HG03457 (cell line): ENCODE measurements at regions not wholly inside any gene's neighbourhood (a gene's known extent, or its start where the extent isn't known, plus 50 kb on each side); places are given as distances from the start of the nearest gene placed in this dataset.

Experiments
- ATAC-seq: cut with Tn5 transposase; IDR thresholded peaks from one replicate; pipeline ENCODE4 v1.9.1; 2021; ENCODE audit warnings: moderate number of reproducible peaks; ENCODE audit not compliant: unreplicated experiment

DNA sequence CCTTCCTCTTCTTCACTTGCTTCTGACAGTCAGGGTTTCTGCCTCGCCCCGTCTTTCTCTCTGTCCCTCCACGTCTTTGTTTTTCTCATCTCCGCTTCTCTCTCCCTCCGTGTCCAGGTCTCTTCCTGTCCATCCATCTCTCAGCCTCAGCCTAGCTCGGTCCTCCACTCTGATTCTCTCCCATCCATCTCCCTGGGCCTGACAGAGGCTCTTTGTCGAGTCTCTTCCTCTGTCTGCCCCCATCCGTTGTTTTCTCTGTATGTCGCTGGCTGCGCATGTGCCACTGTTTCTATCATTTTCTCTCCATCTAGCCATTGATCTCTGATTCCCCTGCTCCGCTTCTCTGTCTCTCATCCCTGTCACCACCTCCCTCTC is 328.9 kb upstream of the TBX3 start:
- no peak for ATAC-seq

- ATAC-seq, result no peak
Measured at GRCh38 chr12:115011703-115012102, 327.7 kb upstream of the TBX3 start.

DNA sequence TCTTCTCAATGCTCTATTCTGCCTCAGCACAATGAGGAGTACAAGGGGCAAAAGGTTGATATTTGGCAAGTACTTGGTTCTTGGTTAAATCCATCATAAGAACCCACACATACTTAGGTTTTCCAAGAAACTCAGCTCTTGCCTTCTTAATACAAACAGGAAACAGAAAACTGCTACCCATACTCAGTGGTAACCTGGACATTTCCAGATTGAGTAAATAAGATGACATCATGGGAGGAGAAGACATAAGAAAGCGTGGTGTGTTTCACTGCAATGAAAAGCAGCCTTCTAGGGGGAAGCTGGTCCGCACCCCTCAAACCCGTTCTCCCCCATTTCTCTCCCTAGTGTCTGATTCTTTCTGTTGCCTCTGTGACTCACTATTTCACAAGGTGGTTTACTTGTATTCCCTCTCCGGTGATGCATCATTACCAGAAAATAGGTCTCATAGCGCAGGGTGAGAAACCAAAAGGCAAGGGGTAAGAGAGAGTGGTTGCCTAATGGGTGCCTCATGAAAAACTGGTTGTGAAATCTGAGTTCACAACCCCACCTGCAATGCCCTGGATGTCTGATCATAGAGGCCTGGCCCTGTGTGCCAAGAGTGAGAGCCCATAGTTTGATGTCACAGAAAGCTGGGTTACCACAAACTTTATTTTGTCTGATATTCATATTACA is 326.5 kb upstream of the TBX3 start:
- ATAC-seq, result no peak

GRCh38 chr12:115008929-115009328 is 325.0 kb upstream of the TBX3 start:
- ATAC-seq, result no peak

DNA sequence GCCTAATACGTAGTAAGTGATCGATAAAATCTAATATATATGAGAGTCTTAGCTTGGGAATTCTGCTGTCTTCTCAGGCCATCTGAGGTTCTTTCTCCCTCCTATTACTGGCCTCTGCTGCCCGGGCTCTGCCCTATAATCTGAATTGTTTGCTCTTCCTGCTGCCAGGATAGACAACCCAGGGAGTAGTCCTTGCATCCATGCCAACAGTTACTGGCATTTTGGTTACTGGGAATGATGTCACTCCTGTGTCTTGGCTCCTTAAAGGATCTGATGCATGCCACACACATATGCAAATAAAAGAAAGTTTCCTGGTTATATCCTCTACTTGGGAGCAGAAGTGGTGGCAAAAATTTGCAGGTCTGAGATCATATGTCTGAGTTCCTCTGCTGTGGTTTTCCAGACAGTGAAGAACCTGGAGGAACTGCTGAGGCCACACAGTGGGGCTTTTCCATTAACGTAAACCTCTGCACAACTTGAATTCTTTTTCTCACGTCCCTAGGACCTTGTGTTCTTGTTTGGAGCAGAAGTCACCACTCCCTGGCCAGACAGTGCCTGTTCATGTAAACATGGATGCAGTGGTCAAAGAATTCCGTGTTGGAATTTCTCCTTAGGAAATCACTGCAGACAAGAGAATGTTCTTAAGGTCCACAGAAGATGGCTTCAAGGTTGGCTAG is 320.6 kb upstream of the TBX3 start:
- ATAC-seq, result no peak

- no peak for ATAC-seq
Measured at GRCh38 chr12:115002434-115002833, 318.5 kb upstream of the TBX3 start.

GRCh38 chr12:115001571-115002180 is 317.7 kb upstream of the TBX3 start:
- ATAC-seq, result no peak

DNA sequence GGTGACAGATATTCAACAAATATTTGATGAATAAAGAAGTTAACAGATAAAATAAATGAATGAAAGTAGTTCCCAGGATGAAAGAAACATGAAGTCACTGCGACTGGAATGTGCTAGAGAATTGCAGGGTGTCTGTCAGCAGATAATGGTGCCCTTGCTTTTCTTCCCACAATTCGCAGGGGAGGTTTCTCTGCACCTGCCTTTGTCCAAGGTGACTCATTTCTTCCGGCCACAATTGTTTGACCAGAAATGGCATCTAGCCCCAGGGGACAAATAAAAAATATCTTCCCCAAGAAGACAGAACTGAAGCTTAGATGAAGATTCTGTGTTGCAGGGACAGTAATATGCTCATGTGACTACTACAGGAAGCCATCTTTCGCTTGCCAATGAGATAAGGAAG is 316.1 kb upstream of the TBX3 start:
- ATAC-seq, result no peak

GRCh38 chr12:114998750-114999128 is 314.8 kb upstream of the TBX3 start:
- no peak for ATAC-seq

- ATAC-seq, result no peak
Measured at GRCh38 chr12:114998118-114998749, 314.3 kb upstream of the TBX3 start.

- ATAC-seq, result no peak
Measured at GRCh38 chr12:114996382-114996781, 312.4 kb upstream of the TBX3 start.

- no peak for ATAC-seq
Measured at GRCh38 chr12:114995891-114996290, 311.9 kb upstream of the TBX3 start.

DNA sequence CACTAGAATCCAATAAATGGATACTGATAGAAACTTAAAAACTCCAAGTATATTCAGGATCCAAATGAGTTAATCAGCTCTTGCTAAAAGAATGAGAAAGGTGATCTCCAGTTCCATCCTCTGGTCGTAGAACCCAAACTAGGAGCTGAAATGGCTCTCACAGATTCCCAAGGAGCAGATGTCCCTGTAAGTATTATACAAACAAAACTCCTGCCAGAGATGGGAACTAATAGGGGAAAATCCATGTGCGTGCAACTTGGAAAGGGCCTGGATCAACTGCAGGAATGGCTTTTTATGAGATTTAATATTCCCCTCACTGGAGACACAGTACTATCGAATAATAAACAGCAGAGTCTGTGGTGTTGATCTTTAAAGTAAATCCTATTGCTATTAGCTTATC is 309.2 kb upstream of the TBX3 start:
- no peak for ATAC-seq

- ATAC-seq, result no peak
Measured at GRCh38 chr12:114992443-114992842, 308.5 kb upstream of the TBX3 start.

- ATAC-seq, result no peak
Measured at GRCh38 chr12:114990381-114990780, 306.4 kb upstream of the TBX3 start.

GRCh38 chr12:114986849-114987248 is 302.9 kb upstream of the TBX3 start:
- ATAC-seq, result no peak

- ATAC-seq, result no peak
Measured at GRCh38 chr12:114986178-114986714, 302.3 kb upstream of the TBX3 start.

DNA sequence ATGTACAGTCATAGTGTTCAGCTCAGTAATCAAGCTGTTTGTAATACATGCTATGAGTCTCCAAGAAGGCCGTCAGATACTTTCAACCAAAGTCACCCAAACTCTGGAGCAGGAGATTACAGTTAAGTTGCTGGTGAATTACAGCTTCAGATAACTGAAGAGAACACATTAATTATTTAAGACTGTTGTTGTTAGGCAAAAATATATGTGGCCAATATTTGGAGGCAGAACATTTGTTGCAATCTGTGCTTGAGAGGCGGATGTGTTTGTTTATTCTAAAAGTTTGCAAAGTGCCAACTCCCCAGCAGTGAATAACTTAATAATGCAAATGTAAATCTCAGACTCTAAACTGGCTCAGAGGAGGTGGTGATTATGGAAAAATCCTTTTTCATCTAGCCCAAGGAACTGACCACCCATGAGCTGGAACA is 300.7 kb upstream of the TBX3 start:
- ATAC-seq, result no peak

- ATAC-seq, result no peak
Measured at GRCh38 chr12:114982760-114983159, 298.8 kb upstream of the TBX3 start.

- no peak for ATAC-seq
Measured at GRCh38 chr12:114981036-114981435, 297.1 kb upstream of the TBX3 start.

- no peak for ATAC-seq
Measured at GRCh38 chr12:114976959-114977358, 293.0 kb upstream of the TBX3 start.

GRCh38 chr12:114976372-114976771 is 292.4 kb upstream of the TBX3 start:
- ATAC-seq, result no peak
